OCI-LY3 (cell line): ENCODE measurements at regions not wholly inside any gene's neighbourhood (a gene's known extent, or its start where the extent isn't known, plus 50 kb on each side); places are given as distances from the start of the nearest gene placed in this dataset.

Experiments
- CTCF ChIP-seq: fragments of 200-600, 300-600 bp; sonication (generic); IDR thresholded peaks from 2 replicates; pipeline ENCODE4 v1.5.1; 2014; ENCODE audit warnings: antibody characterized with exemption, low read length, low read depth
- EZH2phosphoT487 ChIP-seq: fragments of 200-600 bp; shearing (Covaris generic); IDR thresholded peaks from 2 replicates; pipeline ENCODE4 v1.6.1; 2018; ENCODE audit warnings: antibody characterized with exemption, mixed run types, low read depth

- no peak for TF ChIP-seq CTCF
- TF ChIP-seq EZH2phosphoT487: no peak
Measured at GRCh38 chr6:2566048-2566447, 184.7 kb downstream of the MYLK4 start.
